ENCODE measurements at regions not wholly inside any gene's neighbourhood (a gene's known extent, or its start where the extent isn't known, plus 50 kb on each side); places are given as distances from the start of the nearest gene placed in this dataset.

GRCh38 chr4:60884587-60884986 is 315.5 kb upstream of the ADGRL3 start:
- Histone ChIP-seq H2AFZ (ENCODE audit: low read depth, low read length) (no peak overlapping the region), H3K4me2 (ENCODE audit: low read length) (peak overlapping the region; percentile 38), H3K4me1 (ENCODE audit: insufficient read depth, low read length) (no peaks in the 10 kb centered on the region), H3K4me3 (ENCODE audit: insufficient read depth, low read depth, low read length) (no peak overlapping the region), H3K27ac (ENCODE audit: low read depth, low read length) (no peak overlapping the region), H3K27me3 (ENCODE audit: insufficient read depth, low read length) (no peaks in the 10 kb centered on the region), H3K9ac (ENCODE audit: low read length) (no peak overlapping the region), H4K20me1 (ENCODE audit: insufficient read depth, low read length) (no peaks in the 10 kb centered on the region), H3K9me3 (ENCODE audit: insufficient read depth, low read depth, low read length) (no peaks in the 10 kb centered on the region), H3K79me2 (ENCODE audit: insufficient read depth, low read length) (no peaks in the 10 kb centered on the region), H3K36me3 (ENCODE audit: insufficient read depth, low read length) (no peaks in the 10 kb centered on the region)
- DNase-seq (ENCODE audit: low read depth) (peak; percentile 14), FAIRE-seq (no peak)
- Mint-ChIP-seq H3K4me1 (ENCODE audit: low read depth, unreplicated experiment) (no peaks in the 10 kb centered on the region), H3K27ac (ENCODE audit: unreplicated experiment) (no peak overlapping the region), H3K4me3 (ENCODE audit: unreplicated experiment) (no peak overlapping the region), H3K27me3 (ENCODE audit: low read depth, unreplicated experiment) (no peaks in the 10 kb centered on the region), H3K36me3 (ENCODE audit: low read depth, unreplicated experiment) (no peaks in the 10 kb centered on the region), H3K9me3 (ENCODE audit: unreplicated experiment) (no peaks in the 10 kb centered on the region)
- no peak for TF ChIP-seq EZH2 (IDR thresholded peaks at IDR 0.05; ENCODE audit: insufficient read depth, low read length)
- no peak for TF ChIP-seq CTCF (IDR thresholded peaks at IDR 0.05; ENCODE audit: insufficient read depth, low read depth, low read length)

- no peak for TF ChIP-seq CTCF (IDR thresholded peaks at IDR 0.05; ENCODE audit: insufficient read depth, low read depth, low read length)
- no peak for TF ChIP-seq EZH2 (IDR thresholded peaks at IDR 0.05; ENCODE audit: insufficient read depth, low read length)
- Histone ChIP-seq H3K27ac (ENCODE audit: low read depth, low read length) (no peak overlapping the region), H3K4me1 (ENCODE audit: insufficient read depth, low read length) (no peaks in the 10 kb centered on the region), H3K4me3 (ENCODE audit: insufficient read depth, low read depth, low read length) (no peak overlapping the region), H2AFZ (ENCODE audit: low read depth, low read length) (no peak overlapping the region), H3K9me3 (ENCODE audit: insufficient read depth, low read depth, low read length) (no peaks in the 10 kb centered on the region), H3K36me3 (ENCODE audit: insufficient read depth, low read length) (no peaks in the 10 kb centered on the region), H3K79me2 (ENCODE audit: insufficient read depth, low read length) (no peaks in the 10 kb centered on the region), H3K27me3 (ENCODE audit: insufficient read depth, low read length) (no peaks in the 10 kb centered on the region), H3K9ac (ENCODE audit: low read length) (no peak overlapping the region), H4K20me1 (ENCODE audit: insufficient read depth, low read length) (no peaks in the 10 kb centered on the region), H3K4me2 (ENCODE audit: low read length) (no peak overlapping the region)
- DNase-seq (ENCODE audit: low read depth) (peak; percentile 4), FAIRE-seq (no peak)
- H3K4me3 Mint-ChIP-seq (ENCODE audit: unreplicated experiment), result no peak overlapping the region
- no peak overlapping the region for H3K27ac Mint-ChIP-seq (ENCODE audit: unreplicated experiment)
- H3K36me3 Mint-ChIP-seq (ENCODE audit: low read depth, unreplicated experiment), result no peaks in the 10 kb centered on the region
- no peaks in the 10 kb centered on the region for H3K4me1 Mint-ChIP-seq (ENCODE audit: low read depth, unreplicated experiment)
- no peaks in the 10 kb centered on the region for H3K27me3 Mint-ChIP-seq (ENCODE audit: low read depth, unreplicated experiment)
- H3K9me3 Mint-ChIP-seq (ENCODE audit: unreplicated experiment), result no peaks in the 10 kb centered on the region
Observed at GRCh38 chr4:60885011-60885410, 315.1 kb upstream of the ADGRL3 start.

GRCh38 chr4:60890743-60891142 is 309.4 kb upstream of the ADGRL3 start:
- no peaks in the 10 kb centered on the region for H3K36me3 Mint-ChIP-seq (ENCODE audit: low read depth, unreplicated experiment)

More at GRCh38 chr4:60890743-60891142, 309.4 kb upstream of the ADGRL3 start:
- Mint-ChIP-seq H3K9me3 (ENCODE audit: unreplicated experiment) (peaks cover 2% of the 10 kb centered on the region), H3K27ac (ENCODE audit: unreplicated experiment) (no peak overlapping the region), H3K27me3 (ENCODE audit: low read depth, unreplicated experiment) (no peaks in the 10 kb centered on the region), H3K4me1 (ENCODE audit: low read depth, unreplicated experiment) (no peaks in the 10 kb centered on the region), H3K4me3 (ENCODE audit: unreplicated experiment) (no peak overlapping the region)
- no peaks in the 10 kb centered on the region for H3K36me3 ChIP-seq (ENCODE audit: insufficient read depth, low read length)
- no peaks in the 10 kb centered on the region for H3K79me2 ChIP-seq (ENCODE audit: insufficient read depth, low read length)
- H3K27ac ChIP-seq (ENCODE audit: low read depth, low read length), result no peak overlapping the region
- no peaks in the 10 kb centered on the region for H3K9me3 ChIP-seq (ENCODE audit: insufficient read depth, low read depth, low read length)
- no peak overlapping the region for H3K4me2 ChIP-seq (ENCODE audit: low read length)
- no peak overlapping the region for H3K4me3 ChIP-seq (ENCODE audit: insufficient read depth, low read depth, low read length)
- H2AFZ ChIP-seq (ENCODE audit: low read depth, low read length), result no peak overlapping the region
- H3K27me3 ChIP-seq (ENCODE audit: insufficient read depth, low read length), result no peaks in the 10 kb centered on the region
- FAIRE-seq (no peak), DNase-seq (ENCODE audit: low read depth) (no peak)
- no peaks in the 10 kb centered on the region for H3K4me1 ChIP-seq (ENCODE audit: insufficient read depth, low read length)
- TF ChIP-seq EZH2 (IDR thresholded peaks at IDR 0.05; ENCODE audit: insufficient read depth, low read length) (no peak), CTCF (IDR thresholded peaks at IDR 0.05; ENCODE audit: insufficient read depth, low read depth, low read length) (no peak)
- no peak overlapping the region for H3K9ac ChIP-seq (ENCODE audit: low read length)
- no peaks in the 10 kb centered on the region for H4K20me1 ChIP-seq (ENCODE audit: insufficient read depth, low read length)

Data from astrocyte (in vitro differentiated cells and primary cell).